Suprapubic skin (tissue), 4 donors: ENCODE measurements at regions not wholly inside any gene's neighbourhood (a gene's known extent, or its start where the extent isn't known, plus 50 kb on each side); places are given as distances from the start of the nearest gene placed in this dataset.
"Not testable (repeated sequence)": the region's sequence is repeated elsewhere in the genome, so short reads cannot be mapped to it uniquely, and the experiment has no call there.

Experiments
- CTCF ChIP-seq, 2 donors: fragments of 200-600 bp in 1 of 2; fragments of 450-650 bp in 1 of 2; sonication (generic) in 1 of 2; IDR thresholded peaks; one replicate each; pipeline ENCODE4 v1.5.1; 2016 to 2019; ENCODE audit warnings: antibody characterized with exemption in 2 of 2, mild to moderate bottlenecking in 1 of 2, moderate library complexity in 1 of 2
- POLR2A ChIP-seq, 2 donors: fragments of 450-650 bp; IDR thresholded peaks; one replicate each; pipeline ENCODE4 v1.6.1; 2017; ENCODE audit warnings: antibody characterized with exemption in 2 of 2, mild to moderate bottlenecking in 2 of 2, moderate library complexity in 2 of 2
- POLR2AphosphoS5 ChIP-seq, 3 donors: sonication (generic); formaldehyde crosslinking; IDR thresholded peaks; one replicate each; pipeline ENCODE4 v1.6.1; 2017; ENCODE audit warnings: antibody characterized with exemption in 3 of 3

GRCh38 chr5:94097384-94097783, 356.0 kb upstream of the POU5F2 start:
- TF ChIP-seq CTCF, POLR2AphosphoS5, POLR2A (IDR thresholded peaks at IDR 0.05): not testable (repeated sequence)
